GM19467 (cell line): ENCODE measurements at regions not wholly inside any gene's neighbourhood (a gene's known extent, or its start where the extent isn't known, plus 50 kb on each side); places are given as distances from the start of the nearest gene placed in this dataset.
"Not testable (repeated sequence)": the region's sequence is repeated elsewhere in the genome, so short reads cannot be mapped to it uniquely, and the experiment has no call there.

Experiments used
- ATAC-seq: cut with Tn5 transposase; IDR thresholded peaks from one replicate; pipeline ENCODE4 v1.9.1; 2021; ENCODE audit warnings: mild to moderate bottlenecking, moderate library complexity; ENCODE audit not compliant: unreplicated experiment

DNA sequence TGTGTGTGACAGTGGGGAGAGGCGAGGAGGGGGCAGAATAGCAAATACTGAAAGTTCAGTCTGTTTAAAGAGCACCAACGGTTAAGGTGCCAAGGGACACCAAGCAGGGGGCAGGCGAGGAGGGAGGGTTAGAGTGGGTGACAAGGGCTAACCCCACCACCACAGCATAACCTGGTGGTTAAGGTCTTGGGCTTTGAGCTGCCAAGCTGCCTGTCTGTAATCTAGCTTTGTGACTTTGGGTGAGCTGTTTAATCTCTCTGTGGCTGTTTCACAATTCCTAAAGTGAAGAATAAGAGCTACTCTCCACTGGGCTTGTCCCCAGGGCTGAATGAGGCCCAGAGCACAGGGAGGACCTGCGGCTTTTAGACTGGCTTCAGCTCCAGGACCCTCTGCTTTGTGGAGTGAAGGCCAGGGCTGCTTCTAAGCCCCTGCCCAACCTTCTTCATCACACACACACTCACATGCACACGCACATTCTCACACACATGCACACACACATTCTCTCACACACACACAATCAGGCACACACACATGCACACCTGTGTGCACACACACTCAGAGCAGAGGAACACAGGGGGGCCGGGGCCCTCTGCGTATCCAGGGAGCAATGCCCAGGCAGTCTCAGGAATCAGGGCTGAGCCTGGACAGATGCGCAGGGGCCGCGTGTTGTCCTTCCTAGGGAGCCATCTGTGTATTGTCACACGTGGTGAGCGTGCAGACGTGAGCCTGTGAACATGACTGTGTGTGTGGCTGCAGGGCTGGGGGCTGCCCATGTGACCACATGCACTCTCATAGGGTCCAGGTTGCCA, 101.6 kb upstream of the TARDBP start:
- ATAC-seq: no peak

DNA sequence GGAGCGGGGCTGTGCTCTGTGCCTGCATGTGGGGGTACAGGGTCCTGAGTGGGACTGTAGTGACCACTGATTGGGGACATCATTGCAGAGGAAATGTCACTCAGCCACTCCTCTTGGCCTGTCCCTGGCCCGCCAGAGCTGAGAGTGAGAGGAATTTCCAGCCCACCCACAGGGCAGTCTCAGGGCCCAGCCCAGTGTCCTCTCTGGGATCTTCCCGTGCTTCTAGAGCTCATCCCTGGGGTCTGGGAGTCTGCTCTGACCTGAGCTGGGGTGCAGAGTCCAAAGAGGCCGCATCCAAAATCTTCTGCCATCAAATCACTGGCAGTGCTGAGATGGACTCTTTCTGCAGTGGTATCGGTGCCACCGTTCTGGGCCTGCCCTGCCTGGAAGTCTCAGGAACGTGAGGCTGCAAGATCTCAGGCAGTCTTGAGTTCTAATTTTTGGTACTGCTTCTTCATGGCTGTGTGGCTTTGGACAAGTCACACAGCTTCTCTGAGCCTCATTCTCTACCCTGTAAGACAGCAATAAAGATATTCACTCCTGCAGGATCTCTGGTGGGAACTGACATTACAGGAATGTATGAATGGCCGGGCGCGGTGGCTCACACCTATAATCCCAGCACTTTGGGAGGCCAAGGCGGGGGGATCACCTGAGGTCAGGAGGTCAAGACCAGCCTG, 100.8 kb upstream of the TARDBP start:
- no peak for ATAC-seq

DNA sequence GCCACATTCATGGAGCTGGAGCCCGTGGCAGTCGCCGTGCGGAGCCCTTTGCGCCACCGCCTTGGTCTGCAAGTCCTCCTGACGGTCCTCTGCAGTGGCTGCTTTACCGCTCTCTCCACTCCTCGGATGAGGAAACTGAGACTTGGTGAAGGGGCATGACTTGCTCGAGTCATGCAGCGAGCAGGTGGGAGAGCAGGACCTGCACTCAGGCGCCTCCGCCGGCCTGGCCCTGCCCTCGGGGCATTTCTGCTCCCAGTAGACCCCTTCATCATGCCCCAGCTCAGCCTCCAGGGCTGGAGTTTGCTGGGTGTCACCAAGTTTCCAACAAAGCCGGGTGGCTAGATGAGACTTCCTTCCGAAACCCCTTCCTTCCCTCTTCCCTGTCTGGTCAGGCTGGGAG, 100.0 kb upstream of the TARDBP start:
- no peak for ATAC-seq

DNA sequence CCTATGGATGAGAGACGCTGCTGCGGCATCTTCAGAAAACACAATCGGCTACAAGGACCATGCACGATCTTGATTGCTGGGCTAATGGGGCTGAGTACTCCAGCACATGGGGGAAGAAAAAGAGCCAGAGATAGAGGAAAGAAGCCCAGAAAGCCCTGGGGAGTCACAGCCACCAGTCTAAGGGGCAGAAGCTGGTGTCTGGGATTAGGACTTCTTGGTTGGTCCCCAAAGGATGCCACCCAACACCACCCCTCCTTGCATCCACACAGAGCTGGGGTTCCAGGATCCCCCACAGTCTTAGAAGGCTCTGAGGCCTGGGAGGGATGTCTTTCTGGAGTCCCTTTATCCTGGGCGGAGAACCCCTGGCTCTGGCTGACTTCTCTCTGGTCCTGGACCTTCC, 98.4 kb upstream of the TARDBP start:
- no peak for ATAC-seq

DNA sequence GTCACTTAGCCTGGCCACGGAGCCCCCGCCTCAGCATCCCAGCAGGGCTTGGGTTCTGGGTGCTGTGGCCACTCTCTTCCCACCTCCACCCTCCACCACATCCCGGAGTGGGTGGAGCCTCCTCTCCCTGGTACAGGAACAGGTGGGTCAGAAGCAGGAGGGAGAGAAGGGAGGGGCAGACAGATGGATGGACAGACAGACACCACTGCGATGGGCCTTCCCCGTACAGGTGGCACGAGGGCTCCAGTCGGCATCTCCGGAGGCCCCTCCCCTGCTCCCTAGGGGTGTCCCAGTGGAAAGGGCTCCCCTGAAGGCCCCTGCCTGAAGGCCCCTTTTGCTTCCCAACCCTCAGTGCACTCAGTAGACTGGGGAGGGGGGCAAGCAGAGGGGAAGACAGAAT, 96.9 kb upstream of the TARDBP start:
- no peak for ATAC-seq

DNA sequence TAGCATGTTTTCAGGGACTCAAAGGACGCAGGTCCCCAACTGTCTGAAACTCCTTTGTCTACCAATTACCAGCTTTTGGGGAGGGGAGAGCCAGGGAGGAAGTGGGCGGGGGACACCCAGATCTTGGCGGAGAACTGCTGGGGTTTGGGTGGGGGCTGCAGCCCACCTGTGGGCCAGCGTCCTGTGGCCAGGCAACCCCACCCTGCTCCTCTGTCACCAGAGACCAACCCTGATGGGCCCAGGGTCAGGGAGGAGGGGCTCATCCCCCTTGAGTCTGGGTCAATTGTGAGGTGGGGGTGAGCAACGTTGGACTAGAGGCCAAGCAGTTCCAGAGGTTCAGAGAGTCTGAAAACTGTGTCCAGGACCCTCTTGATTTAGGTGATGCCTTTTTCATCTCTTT, 96.1 kb upstream of the TARDBP start:
- ATAC-seq: no peak

DNA sequence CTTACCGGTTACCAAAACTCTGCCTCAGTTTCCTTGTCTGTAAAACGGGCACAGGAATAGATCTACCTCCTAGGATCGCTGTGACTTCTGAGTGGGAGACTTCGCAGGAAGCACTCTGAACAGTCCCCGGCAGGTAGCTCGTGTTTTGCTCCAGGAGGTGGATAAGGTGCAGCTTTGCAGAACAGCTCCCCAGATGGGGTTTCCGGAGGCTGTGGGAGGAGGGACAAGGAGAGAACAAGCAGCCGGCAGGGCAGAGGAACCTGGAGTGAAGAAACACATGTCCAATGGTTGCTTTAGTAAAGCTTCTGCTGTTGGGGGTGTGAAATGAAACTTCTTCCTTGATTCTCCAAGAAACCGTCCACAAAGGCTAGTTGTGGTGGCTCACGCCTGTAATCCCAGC, 95.5 kb upstream of the TARDBP start:
- no peak for ATAC-seq

DNA sequence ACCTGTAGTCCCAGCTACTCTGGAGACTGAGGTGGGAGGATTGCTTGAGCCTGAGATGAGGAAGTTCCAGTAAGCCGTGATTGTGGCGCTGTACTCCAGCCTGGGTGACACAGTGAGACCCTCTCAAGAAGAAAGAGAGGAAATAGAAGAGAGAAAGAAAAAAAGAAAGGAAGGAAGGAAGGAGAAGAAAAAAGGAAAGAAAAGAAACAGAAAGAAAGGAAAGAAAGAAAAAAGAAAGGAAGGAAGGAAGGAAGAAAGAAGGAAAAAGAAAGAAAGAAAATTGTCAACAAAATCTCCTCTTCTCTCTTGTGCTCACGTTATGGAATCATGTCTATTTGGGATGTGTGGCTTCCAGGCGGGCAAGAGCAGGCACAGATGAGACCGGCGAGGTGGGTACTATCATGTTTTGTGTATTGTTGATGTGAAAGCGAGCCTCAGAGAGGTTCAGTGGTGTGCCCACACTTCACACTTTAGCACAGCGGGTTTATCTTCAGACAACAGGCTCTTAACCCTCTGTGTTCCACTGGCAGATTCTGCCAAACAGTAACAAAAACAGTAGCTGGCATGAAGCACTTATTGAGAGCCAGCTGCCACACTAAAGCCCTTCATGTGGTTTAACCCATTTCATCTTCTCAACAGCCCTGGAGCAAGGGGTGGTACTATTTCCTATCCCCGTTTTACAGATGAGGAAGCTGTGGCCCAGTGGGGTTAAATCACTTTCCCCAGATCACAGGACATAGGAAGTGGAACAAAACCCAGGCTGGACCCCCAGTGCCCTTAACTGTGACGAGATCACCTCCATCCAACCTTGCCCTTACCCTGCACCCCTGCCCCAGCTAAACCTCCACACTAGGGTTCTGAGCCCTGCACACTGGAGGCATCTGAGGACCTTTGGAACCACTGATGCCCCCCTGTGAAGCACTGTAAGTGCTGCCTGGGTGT, 94.7 kb upstream of the TARDBP start:
- ATAC-seq: no peak

DNA sequence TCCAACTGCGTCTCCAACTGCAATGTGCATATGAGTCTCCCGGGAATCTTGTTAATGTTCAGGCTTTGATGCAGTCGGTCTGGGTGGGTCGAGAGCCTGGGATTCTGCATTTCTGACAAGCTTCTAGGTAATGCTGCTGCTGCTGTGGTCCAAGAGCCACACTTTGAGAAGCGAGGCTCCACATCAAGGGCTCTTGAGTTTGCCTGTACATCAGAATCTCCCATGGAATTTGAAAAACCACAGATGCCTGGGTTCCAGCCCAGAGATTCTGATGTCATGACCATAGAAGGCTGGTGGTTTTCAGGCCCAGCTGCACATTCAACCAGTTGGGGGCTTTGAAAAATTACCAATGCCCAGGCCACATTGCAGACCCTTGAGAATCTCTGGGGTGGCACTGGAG, 93.9 kb upstream of the TARDBP start:
- no peak for ATAC-seq

DNA sequence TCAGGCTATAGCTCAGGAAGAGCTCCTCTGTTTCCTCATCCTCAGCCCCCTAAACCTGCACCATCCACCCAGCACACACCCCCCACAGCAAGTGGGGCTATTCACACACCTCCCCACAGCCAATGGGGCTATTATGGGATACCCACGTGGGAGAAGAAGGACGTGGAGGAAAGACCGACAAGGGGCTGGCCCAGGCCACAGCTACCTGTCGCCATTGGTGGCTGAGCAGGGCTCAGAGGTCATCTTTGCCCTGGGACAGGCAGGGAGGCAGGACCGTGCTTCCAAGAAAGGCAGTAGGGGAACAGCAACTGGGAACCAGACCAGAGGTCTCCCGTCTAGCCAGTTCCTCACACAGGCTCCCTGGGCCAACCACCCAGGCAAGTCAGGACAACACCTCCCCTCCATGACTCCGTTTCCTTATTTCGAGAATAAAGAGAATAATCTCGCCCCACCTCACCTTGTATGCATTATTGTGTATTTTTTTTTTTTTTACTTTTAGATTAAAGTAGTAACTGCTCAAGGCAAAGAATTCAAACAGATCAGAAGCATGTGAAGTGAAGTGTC, 92.3 kb upstream of the TARDBP start:
- ATAC-seq: no peak

DNA sequence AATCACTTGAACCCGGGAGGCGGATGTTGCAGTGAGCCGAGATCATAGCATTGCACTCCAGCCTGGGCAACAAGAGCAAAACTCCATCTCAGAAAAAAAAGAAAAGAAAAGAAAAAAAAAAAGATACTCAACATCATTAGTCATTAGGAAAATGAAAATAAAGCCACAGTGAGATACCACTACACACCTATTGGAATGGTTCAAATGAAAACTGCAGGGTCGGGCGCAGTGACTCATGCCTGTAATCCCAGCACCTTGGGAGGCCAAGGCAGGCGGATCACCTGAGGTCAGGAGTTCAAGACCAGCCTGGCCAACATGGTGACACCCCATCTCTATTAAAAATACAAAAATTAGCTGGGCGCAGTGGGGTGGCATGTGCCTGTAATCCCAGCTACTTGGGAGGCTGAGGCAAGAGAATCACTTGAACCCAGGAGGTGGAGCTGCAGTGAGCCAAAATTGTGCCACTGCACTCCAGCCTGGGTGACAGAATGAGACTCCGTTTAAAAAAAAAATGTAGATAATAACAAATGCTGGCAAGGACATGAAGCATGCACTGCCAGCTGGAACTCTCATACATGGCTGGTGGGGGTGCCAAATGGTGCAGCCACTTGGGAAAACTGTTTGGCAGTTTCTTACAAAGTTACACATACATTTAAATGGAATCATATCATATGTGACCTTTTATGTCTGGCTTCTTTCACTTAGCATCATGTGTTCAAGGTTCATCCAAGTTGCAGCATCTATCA, 90.0 kb upstream of the TARDBP start:
- not testable (repeated sequence) for ATAC-seq

DNA sequence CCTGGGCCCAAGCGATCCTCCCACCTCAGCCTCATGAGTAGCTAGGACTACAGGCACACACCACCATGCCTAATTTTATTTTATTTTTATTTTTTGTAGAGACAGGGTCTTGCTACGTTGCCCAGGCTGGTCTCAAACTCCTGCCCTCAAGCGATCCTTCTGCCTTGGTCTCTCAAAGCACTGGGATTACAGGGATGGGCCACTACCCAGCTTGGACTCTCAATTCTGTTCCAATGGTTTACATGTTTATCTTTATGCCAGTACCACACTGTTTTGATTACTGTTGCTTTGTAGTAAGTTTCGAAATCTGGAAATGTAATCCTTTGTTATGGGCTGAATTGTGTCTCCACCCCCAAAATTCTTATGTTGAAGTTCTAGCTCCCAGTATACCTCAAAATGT, 88.4 kb upstream of the TARDBP start:
- no peak for ATAC-seq

DNA sequence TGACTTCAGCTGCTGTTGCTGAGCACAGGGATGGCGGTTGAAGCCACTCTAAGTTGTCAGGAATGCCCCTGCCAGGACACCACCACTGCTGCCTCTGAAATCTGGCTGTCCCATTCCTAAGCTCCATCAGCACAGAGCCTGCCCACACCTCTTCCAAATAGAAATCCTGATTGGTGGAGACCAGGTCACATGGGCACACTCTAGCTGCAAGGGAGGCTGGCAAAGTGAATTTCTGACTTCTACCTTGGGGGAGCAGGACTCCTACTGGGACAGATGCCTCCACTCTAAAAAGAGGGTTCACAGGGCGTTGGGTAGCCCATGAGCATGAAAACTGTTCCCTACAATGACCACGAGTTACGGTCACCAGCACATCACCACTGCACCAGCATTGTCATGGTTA, 83.8 kb upstream of the TARDBP start:
- ATAC-seq: no peak

DNA sequence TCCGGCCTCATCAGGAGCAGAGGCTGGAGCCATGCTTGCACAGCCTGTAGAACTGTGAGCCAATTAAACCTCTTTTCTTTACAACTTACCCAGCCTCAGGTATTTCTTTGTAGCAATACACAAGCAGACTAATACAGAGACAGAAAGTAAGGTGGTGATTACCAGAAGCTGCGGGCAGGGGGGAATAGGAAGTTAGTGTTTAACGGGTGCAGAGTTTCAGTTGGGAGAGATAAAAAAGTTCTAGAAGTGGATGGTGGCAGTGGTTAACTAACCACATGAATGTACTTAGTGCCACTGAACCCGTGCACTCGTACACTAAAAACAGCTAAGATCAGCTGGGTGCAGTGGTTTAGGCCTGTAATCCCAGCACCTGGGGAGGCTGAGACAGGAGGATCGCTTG, 80.4 kb upstream of the TARDBP start:
- ATAC-seq: no peak

DNA sequence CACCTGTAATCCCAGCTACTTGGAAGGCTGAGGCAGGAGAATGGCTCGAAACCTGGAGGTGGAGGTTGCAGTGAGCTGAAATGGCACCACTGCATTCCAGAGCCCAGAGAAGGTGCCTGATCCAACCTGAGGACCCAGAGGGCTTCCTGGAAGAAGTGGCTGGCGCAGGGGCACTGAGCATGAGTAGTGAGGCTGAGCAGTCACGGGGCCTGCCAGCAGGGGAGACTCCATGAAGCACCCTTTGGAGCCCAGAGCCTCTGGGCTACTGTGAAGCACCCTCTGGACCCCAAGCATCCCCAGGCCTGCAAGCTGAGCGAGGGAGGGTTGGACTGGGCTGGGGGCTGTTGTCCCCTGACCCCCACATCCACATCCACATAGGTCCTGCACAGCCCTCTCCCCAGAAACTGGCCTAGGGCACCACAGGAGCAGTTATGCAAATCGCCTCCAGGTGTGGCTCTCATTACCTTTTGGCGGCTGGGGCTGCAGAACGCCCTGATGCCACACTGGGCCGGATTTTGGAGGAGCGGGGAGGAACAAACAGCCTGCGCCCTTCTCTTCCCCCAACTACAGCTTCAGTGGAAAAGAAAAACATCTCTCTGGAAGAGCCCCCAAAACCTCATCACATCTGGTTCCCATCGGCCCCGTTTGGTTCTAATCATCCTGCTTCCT, 78.2 kb upstream of the TARDBP start:
- no peak for ATAC-seq

DNA sequence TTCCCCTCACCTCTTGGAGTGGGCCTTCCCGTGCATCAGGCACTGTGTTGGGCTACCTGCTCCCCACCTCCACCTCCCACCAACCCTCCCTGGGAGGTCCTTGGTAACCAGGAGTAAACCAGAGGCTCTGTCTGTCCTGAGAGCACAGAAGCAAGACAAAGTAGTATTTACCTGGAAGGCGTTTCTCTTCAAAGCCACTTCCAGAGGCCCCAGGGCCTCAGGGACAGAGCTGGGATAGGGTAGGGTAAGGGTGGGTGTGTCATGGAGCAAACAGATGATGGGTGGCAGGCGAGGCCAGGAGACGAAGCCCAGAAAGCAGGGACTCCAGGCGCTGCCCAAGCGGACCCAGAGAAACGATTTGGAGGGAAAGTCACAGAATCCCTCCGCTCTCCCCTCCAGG, 77.2 kb upstream of the TARDBP start:
- no peak for ATAC-seq

DNA sequence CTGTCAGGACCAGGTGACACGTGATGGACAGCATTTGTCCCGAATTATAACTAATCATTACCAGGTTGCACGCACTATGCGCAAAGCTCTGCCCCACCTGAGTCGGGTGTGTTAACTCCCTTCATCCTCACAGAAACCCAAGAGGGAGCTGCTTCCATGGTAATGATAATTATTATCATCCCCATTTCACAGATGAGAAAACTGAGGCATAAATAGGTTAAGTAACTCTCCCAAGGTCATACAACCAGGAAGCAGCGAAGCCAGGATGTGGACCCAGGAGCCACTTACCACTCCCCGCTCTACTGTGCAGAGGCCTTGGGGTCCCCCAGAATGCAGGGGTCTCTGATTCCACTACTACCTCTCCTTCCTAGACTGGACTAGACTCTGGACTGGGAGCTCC, 76.7 kb upstream of the TARDBP start:
- no peak for ATAC-seq

DNA sequence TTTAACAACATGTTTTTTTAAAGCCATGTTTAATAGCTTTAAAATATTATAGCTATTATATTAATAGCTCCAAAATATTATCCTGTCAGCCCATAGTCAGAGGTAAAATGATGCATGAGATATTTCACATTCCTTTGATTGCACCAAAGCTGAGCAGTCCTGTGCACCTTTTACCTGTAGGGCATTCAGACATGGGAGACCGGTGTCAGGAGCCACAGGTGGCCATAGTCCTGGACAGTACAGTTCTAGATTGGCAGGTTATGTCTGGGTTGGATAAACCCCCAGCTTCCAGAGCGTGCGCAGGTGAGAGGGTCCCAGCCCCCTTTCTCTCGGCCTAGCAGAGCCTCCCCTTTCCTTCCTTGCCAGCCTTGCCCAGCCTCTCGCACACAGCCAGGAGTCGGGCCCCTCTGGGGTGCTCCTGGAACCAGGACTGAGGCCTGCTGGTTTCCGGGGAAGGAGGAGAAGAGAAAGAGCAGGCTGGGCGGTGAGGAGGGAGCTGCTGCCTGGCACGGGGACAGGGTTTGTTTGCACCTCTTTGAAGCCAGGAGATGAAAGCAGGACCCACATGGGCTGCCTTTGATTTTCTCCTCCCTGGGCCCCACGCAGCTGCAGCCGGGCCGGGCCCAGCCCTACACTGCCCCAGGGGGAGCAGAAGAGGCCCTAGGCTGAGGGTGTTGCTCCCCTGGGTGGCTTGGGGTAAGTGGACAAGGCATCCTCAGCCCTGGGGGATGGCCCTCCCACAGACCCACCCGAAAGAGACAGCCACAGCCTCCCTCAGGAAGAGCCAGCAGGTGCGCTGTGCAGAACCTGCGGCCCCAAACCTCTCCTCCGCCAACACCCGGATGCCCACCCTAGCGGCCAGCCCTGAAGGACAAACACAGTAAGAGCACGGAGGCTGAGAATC, 75.2 kb upstream of the TARDBP start:
- no peak for ATAC-seq
